ENCODE measurements at regions not wholly inside any gene's neighbourhood (a gene's known extent, or its start where the extent isn't known, plus 50 kb on each side); places are given as distances from the start of the nearest gene placed in this dataset.
"Not testable (repeated sequence)": the region's sequence is repeated elsewhere in the genome, so short reads cannot be mapped to it uniquely, and the experiment has no call there.

- no peak overlapping the region for H3K27ac ChIP-seq
- H3K9me3 ChIP-seq = no peaks in the 10 kb centered on the region
- 18 to 22% methylated on average over 4 of the region's 4 CpGs for WGBS, 2 donors
- no peaks in the 10 kb centered on the region for H3K27me3 ChIP-seq
- no peaks in the 10 kb centered on the region for H3K4me1 ChIP-seq
- no peaks in the 10 kb centered on the region for H3K36me3 ChIP-seq (replicated peaks in 1 of 2; ENCODE audit: insufficient read depth in 1 of 2, low read depth in 2 of 2)
- DNase-seq = no peak
- H3K4me3 ChIP-seq = no peak overlapping the region
- intact Hi-C loops (cut with DNase I) = no loop called here
- ATAC-seq = no peak
- TF ChIP-seq POLR2A (IDR thresholded peaks at IDR 0.05) (no peak), CTCF (IDR thresholded peaks at IDR 0.05) (no peak)
Measured at GRCh38 chr9:73951147-73951546, 546.0 kb upstream of the RORB start.

GRCh38 chr9:73962792-73963191, 534.3 kb upstream of the RORB start:
- WGBS, 2 donors = 43 to 50% methylated on average over 4 of the region's 4 CpGs
- Histone ChIP-seq H3K9me3 (no peaks in the 10 kb centered on the region), H3K27me3 (no peaks in the 10 kb centered on the region), H3K36me3 (replicated peaks in 1 of 2; ENCODE audit: insufficient read depth in 1 of 2, low read depth in 2 of 2) (no peaks in the 10 kb centered on the region), H3K4me3 (no peak overlapping the region), H3K27ac (no peak overlapping the region), H3K4me1 (no peaks in the 10 kb centered on the region)
- TF ChIP-seq CTCF (IDR thresholded peaks at IDR 0.05) (no peak), POLR2A (IDR thresholded peaks at IDR 0.05) (no peak)
- intact Hi-C loops (cut with DNase I) = no loop called here
- DNase-seq = no peak
- ATAC-seq = no peak

DNA sequence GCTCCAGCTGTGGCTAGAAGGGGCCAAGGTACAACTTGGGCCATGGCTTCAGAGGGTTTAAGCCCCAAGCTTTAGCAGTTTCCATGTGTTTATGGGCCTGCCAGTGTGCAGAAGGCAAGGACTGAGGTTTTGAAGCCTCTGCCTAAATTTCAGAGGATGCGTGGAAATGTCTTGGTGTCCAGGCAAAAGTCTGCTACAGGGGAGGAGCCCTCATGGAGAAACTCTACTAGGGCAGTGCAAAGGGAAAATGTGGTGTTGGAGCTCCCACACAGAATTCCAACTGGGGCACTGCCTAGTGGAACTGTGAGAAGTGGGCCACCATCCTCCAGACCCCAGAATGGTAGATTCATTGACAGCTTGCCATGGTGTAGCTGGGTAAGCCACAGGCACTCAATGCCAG, 527.2 kb upstream of the RORB start:
- no peaks in the 10 kb centered on the region for H3K9me3 ChIP-seq
- intact Hi-C loops (cut with DNase I) = no loop called here
- H3K27ac ChIP-seq = no peak overlapping the region
- DNase-seq = no peak
- TF ChIP-seq POLR2A (IDR thresholded peaks at IDR 0.05) (no peak), CTCF (IDR thresholded peaks at IDR 0.05) (no peak)
- no peaks in the 10 kb centered on the region for H3K27me3 ChIP-seq
- H3K36me3 ChIP-seq (replicated peaks in 1 of 2; ENCODE audit: insufficient read depth in 1 of 2, low read depth in 2 of 2) = no peaks in the 10 kb centered on the region
- WGBS, 2 donors = 71 to 80% methylated on average over 1 of the region's 1 CpG
- no peak overlapping the region for H3K4me3 ChIP-seq
- no peaks in the 10 kb centered on the region for H3K4me1 ChIP-seq
- no peak for ATAC-seq

DNA sequence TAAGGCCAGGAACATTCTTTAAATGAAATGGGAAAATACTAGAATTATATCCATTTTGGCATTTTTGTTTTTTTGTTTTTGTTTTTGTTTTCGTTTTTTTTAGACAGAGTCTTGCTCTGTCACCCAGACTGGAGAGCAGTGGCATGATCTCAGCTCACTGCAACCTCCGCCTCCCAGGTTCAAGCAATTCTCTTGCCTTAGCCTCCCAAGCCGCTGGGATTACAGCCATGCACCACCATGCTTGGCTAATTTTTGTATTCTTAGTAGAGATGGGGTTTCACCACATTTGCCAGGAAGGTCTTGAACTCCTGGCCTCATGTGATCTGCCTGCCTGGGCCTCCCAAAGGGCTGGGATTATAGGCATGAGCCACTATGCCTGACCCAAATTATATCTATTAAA, 520.7 kb upstream of the RORB start:
- 65 to 68% methylated on average over 3 of the region's 3 CpGs for WGBS, 2 donors
- intact Hi-C loops (cut with DNase I); H3K27me3 ChIP-seq; DNase-seq; H3K4me1 ChIP-seq; H3K36me3 ChIP-seq (replicated peaks in 1 of 2; ENCODE audit: insufficient read depth in 1 of 2, low read depth in 2 of 2); H3K9me3 ChIP-seq; H3K4me3 ChIP-seq; H3K27ac ChIP-seq; ATAC-seq: not testable (repeated sequence)

GRCh38 chr9:73979894-73980264, 517.3 kb upstream of the RORB start:
- Histone ChIP-seq H3K4me1 (no peaks in the 10 kb centered on the region), H3K27me3 (no peaks in the 10 kb centered on the region), H3K9me3 (no peaks in the 10 kb centered on the region), H3K4me3 (no peak overlapping the region), H3K36me3 (replicated peaks in 1 of 2; ENCODE audit: insufficient read depth in 1 of 2, low read depth in 2 of 2) (no peaks in the 10 kb centered on the region), H3K27ac (no peak overlapping the region)
- DNase-seq (no peak), ATAC-seq (no peak)
- intact Hi-C loops (cut with DNase I) = no loop called here
- 41 to 44% methylated on average over 3 of the region's 3 CpGs for WGBS, 2 donors
- TF ChIP-seq POLR2A (IDR thresholded peaks at IDR 0.05) (no peak), CTCF (IDR thresholded peaks at IDR 0.05) (no peak)

All from body of pancreas (tissue), 4 donors.